T1000 (cell line): ENCODE measurements at regions not wholly inside any gene's neighbourhood (a gene's known extent, or its start where the extent isn't known, plus 50 kb on each side); places are given as distances from the start of the nearest gene placed in this dataset.

Experiments
- DNase-seq: peaks from one replicate; lab custom pipeline; 2025; ENCODE audit warnings: mixed read lengths; lab: John Stamatoyannopoulos, UW

GRCh38 chr1:234989479-234990327 lies 138.9 kb downstream of the TOMM20 start:
- DNase-seq = no peak

- no peak for DNase-seq
Measured at GRCh38 chr1:234989019-234989418, 139.6 kb downstream of the TOMM20 start.

DNA sequence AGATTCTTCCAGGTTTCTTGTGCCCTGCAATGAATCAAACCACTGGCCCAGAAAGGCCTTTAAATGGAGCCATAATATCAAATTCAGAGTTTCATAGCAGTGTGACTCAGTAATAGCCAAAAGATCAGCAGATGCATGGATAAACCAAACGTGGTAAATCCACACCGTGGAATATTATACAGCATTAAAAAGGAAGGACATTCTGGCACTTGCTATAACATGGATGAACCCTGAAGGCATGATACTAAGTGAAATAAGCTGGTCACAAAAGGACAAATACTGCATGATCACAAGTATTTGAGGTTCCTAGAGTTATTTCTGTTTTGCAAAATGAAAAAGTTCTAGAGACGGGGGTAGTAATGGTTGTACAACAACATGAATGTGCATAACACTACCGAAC lies 140.1 kb downstream of the TOMM20 start:
- DNase-seq = no peak

GRCh38 chr1:234988155-234988517 lies 140.5 kb downstream of the TOMM20 start:
- DNase-seq = no peak

DNA sequence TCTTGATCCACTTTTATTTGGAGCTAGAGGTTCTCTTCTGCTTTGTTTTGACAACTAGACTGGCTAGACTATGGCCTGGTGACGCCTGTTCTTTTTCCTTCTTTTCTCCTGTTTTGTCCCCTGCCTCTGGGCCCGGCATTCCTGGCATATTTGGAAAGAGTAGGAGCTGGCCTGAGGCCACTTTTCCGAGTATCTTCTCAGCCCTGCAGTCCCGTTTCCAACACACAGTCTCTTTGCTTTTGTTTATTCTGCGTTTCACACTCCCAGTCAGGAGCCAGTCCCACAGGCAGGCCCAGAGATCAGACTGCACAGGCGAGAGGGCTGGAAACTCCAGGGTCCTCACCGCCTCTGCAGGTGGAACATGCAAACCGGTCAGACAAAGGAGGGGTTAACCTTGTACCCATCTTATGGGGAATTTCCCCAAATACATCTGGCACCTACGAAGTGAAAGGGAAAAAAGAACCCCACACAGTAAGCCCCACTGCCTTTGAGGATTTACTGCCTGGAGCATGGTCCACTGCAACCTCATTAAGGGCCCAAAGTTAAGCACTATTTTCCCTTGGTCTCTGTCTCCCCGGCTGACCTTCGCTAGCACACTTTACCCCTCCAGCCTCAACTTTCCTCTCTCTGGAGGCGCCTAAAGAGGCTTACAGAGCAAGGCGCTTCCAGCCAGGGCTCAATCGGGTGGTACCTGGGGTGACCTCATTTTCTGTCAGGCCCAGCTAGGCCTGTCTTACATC lies 141.1 kb downstream of the TOMM20 start:
- peak; percentile 48 for DNase-seq

DNA sequence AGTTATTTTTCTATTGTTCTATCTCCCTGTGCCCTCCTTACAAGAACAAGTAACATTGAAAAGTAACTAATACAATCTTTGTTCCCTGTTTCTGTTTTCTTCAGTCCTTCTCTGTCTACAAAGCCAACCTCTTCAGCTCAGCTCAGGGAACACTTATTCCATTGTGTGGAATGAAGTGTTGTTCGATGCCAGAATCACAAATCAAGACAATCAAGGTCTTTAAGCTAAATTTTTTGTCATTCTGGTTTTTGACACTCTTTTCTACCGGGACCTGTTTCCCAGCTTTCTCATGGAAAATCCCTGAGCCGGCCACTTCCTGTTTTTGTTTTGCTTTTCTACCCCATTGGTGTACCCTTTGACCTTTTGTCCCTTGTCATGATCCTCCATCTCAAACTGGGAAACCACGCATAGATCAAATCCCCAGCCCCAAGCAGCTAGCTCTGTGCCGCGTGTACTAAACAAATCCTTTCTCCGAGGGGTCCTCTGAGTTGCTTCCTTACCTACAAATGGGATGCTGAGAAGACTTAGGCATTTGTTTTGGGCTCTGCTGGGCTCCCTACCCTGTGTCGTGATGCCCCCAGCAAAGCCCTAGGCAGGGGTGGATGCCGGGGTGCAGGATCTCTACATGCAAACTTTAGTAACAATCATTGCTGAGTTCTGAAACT lies 141.8 kb downstream of the TOMM20 start:
- no peak for DNase-seq

GRCh38 chr1:234985516-234986294 lies 142.9 kb downstream of the TOMM20 start:
- DNase-seq = no peak

- DNase-seq = no peak
Measured at GRCh38 chr1:234985007-234985370, 143.6 kb downstream of the TOMM20 start.

DNA sequence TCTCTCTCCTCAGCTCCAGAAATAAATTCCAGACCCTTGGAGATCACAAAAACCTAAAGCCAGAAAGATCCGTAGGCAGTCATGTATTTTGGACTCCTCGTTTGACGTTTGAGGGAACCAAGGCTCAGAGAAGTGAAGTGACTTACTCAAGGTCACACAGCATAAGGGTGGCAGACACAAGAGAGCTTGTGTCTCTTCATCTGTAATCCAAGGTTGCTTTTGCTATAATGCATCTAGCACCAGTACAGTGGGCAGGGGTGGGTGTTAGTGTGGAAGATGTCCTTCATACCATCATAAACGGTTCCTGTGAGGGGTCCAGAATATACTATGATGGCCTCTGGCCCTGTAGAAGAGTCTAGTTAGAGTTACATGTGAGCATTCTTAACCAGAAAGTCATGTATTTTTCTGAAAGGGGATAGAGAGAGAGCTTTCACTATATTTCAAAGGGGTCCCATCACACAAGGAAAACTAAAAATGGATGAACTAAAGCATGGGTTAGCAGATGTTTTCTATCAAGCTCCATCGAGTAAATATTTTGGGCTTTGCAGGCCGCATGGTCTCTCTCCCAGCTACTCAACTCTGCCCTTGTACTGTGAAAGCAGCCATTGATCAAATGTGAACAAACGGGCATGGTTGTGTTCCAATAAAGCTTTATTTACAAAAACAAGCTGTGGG lies 144.9 kb downstream of the TOMM20 start:
- no peak for DNase-seq

DNA sequence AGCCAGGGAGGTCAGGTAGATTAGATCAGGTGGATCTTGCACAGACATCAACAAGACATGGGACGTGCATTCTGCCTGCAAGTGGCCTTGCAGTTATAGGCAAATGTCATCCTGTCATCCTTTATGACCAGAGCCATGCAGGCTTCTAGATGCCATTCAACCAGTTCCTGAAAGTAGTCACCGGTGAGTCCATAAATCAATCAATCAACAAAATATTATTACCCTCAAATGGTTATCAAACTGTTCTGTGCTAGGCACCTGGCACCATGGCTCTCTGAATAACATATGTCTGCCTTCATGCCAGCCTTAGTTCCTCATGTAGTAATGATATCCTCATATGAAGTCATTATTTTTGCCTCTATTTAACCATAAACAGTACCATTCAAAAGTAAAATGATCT lies 146.9 kb downstream of the TOMM20 start:
- no peak for DNase-seq

DNA sequence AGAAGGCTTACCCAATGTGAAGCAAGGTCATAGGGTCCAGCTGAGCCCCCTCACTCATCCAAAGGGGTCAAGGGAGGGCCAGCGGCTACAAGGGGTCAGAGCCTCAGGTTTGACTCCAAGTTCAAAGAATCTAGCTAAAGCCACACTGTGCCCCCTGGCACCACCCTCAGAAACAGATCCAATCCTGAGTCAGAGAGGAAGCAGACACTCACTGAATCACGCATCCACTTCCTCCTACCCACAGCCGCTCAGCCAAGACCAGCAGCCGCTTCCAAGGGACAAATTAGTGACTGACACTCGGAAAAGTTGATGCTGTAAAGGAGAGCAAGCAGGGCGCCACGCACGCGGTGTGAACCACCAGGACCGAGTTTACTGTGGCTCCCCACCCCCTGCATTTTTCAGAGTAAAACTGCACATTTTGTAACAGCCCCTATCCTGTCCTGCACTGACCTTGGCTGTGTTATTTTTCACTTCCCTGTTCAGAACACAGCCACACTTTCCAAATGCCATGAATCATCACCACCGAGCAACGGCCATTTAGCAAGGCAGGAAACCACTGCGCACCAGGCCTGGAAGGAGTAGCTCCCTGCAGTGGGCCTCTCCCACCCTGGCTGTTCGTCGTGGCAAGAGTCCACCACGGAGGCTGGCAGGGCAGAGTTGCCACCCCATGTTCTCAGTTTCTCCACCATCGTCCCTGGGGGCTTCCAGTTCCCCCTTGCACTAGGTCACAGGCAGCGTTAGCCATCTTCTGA lies 147.8 kb downstream of the TOMM20 start:
- DNase-seq = peak; percentile 74

GRCh38 chr1:234980291-234980644 lies 148.4 kb downstream of the TOMM20 start:
- no peak for DNase-seq

DNA sequence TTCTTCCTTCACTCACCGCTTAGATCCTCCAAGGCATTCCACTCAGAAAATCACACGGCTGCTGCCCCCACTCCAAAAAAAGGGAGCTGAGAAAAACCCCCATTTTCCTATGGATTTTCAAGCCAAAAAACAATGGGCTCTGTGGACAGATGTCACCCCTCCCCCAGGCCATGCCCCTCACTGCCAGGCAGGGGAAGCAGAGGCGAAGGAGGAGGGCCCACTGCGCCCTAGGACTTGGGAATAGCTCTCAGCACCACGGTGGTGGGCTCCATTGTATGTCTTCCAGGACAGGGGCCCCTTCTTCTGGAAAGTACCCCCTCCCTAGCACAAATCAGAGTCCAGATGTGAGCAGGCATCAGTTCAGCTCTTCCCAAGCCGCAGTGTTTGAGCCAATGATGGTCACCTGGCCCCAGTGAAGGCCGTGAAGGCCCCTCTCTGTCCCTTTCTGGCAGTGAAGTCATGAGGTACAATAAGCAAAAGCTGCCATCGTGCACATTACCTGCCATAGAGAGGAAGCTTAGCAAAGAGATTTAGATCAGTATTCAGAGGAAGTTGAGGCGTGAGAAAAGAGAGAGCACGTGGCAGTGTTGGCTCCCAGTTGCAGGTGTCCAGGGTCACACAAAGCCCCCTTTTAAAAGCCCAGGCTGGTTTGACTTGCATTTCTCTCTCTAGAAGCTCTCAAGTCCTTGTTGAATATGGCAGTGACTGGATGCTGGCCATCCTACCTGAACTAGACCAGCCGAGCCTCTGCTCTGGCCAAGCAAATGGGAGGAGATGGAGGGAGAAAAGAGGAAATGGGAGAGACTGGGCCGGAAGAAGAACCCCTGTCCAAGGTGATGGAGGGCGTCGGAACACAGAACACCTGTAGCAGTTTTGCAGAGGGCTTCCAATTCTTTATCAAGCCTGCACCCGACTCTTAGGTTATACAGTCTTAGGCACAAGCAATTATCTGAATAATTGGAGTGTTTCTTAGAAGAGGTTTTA lies 149.0 kb downstream of the TOMM20 start:
- no peak for DNase-seq

- DNase-seq = no peak
Measured at GRCh38 chr1:234978397-234979295, 150.0 kb downstream of the TOMM20 start.

DNA sequence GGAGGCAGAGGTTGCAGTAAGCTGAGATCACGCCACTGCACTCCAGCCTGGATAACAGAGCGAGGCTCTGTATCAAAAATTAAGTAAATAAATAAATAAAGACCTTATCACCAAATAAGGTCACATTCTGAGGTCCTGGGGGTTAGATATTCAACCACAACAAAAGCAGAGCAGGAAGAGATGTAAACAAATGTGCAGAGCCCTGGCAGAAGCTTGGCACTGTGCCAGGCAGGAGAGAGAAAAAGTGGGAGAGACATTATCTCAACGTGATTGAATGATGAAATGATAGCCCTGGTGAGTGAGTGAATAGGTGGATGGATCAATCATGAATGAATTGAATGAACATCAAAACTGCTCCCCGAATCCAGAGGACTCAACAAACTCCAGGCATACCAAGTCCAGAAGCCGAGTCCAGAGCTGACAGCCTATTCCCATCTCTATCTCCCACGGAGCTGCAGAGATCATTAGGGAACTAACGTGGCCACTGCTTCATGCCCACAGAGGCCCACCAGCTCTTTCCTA lies 150.7 kb downstream of the TOMM20 start:
- DNase-seq = no peak

- DNase-seq = no peak
Measured at GRCh38 chr1:234976861-234977680, 151.6 kb downstream of the TOMM20 start.
